HCT116 (cell line): ENCODE measurements at regions not wholly inside any gene's neighbourhood (a gene's known extent, or its start where the extent isn't known, plus 50 kb on each side); places are given as distances from the start of the nearest gene placed in this dataset.

Experiments used
- ATAC-seq: fragments of 200-7000 bp; cut with Tn5 transposase; 2 replicates; pipeline ENCODE4 v1.9.1; 2020; ENCODE audit warnings: mild to moderate bottlenecking, moderate library complexity
- BruUV-seq: library from RNA; stranded (reverse); fragments of 400-500 nt; replicated peaks from 2 replicates; lab custom pipeline; 2021; lab: Mats Ljungman, UMichigan
- CTCF ChIA-PET: fragments of 300-600 bp; sonication (Branson Sonifier 250); formaldehyde crosslinking; loops from one replicate; lab custom pipeline; 2021; ENCODE audit warnings: antibody characterized with exemption; lab: Charles Lee
- POLR2A ChIA-PET: fragments of 300-600, 350-600 bp; sonication (Branson Sonifier 250); formaldehyde crosslinking; loops from one replicate; lab custom pipeline; 2021; ENCODE audit warnings: antibody characterized with exemption; lab: Charles Lee
- RAD21 ChIA-PET, 2 experiments: fragments of 300-600 bp; sonication (Branson Sonifier 250); formaldehyde crosslinking; loops; one replicate each; lab custom pipeline; 2023; ENCODE audit warnings: low total read pairs in 2 of 2; ENCODE audit not compliant: uncharacterized antibody in 2 of 2, unreplicated experiment in 2 of 2, low non-redundant PET in 1 of 2; lab: Charles Lee
- DNase-seq: peaks from one replicate; pipeline ENCODE4 v3.0.0-alpha.2; 2010; ENCODE audit warnings: low read depth, low spot score
- H2AFZ ChIP-seq: fragments of 200-600 bp; shearing (Covaris generic), sonication (generic); 2 replicates; pipeline ENCODE4 v1.6.1; 2017; ENCODE audit warnings: low read depth, mixed run types, mixed read lengths, antibody characterized with exemption, low read length; ENCODE audit not compliant: poor library complexity, severe bottlenecking
- H3K27ac ChIP-seq: 2 replicates; pipeline ENCODE4 v1.5.1; 2012; ENCODE audit warnings: low read depth, low read length
- H3K27me3 ChIP-seq: fragments of 200-600 bp; sonication (generic); 2 replicates; pipeline ENCODE4 v1.6.1; 2016; ENCODE audit warnings: mixed run types, low read length, mixed read lengths; ENCODE audit not compliant: insufficient read depth
- H3K36me3 ChIP-seq, 2 experiments: fragments of 200-500 bp in 1 of 2; fragments of 200-600 bp in 1 of 2; sonication (Bioruptor generic) in 1 of 2; sonication (generic) in 1 of 2; 2 replicates each; pipeline versions ENCODE4 v1.5.1 to v1.6.1; 2014 to 2016; ENCODE audit warnings: low read length in 2 of 2, inconsistent platforms in 1 of 2, mixed read lengths in 1 of 2, mixed run types in 1 of 2; ENCODE audit not compliant: insufficient read depth in 2 of 2, control insufficient read depth in 1 of 2
- H3K4me1 ChIP-seq, 2 experiments: fragments of 200-600 bp in 1 of 2; sonication (generic) in 1 of 2; 2 replicates each; pipeline versions ENCODE4 v1.5.1 to v1.6.1; 2012 to 2017; ENCODE audit warnings: low read length in 2 of 2, inconsistent platforms in 1 of 2, mild to moderate bottlenecking in 1 of 2, mixed read lengths in 1 of 2, mixed run types in 1 of 2, moderate library complexity in 1 of 2; ENCODE audit not compliant: insufficient read depth in 2 of 2, control insufficient read depth in 1 of 2
- H3K4me2 ChIP-seq: fragments of 200-600 bp; sonication (generic); 2 replicates; pipeline ENCODE4 v1.6.1; 2017; ENCODE audit warnings: mixed run types, low read length, mixed read lengths
- H3K4me3 ChIP-seq, 2 experiments: fragments of 200-600 bp in 1 of 2; sonication (generic) in 1 of 2; replicated peaks in 1 of 2; 2 replicates each; pipeline ENCODE4 v1.5.1; 2011 to 2016; ENCODE audit warnings: low read length in 2 of 2, control low read depth in 1 of 2, low read depth in 1 of 2, mild to moderate bottlenecking in 1 of 2, mixed read lengths in 1 of 2, mixed run types in 1 of 2
- H3K79me2 ChIP-seq: fragments of 200-600 bp; sonication (generic); 2 replicates; pipeline ENCODE4 v1.6.1; 2017; ENCODE audit warnings: mild to moderate bottlenecking, mixed run types, low read length, moderate library complexity, mixed read lengths; ENCODE audit not compliant: insufficient read depth
- H3K9ac ChIP-seq: fragments of 200-600 bp; sonication (generic); 2 replicates; pipeline ENCODE4 v1.6.1; 2016; ENCODE audit warnings: low read length, mixed read lengths
- H3K9me2 ChIP-seq: fragments of 200-600 bp; sonication (generic), shearing (Covaris generic); 2 replicates; pipeline ENCODE4 v1.6.1; 2017; ENCODE audit warnings: mixed run types, mild to moderate bottlenecking, moderate library complexity; ENCODE audit not compliant: insufficient read depth
- H3K9me3 ChIP-seq, 2 experiments: fragments of 200-500 bp in 1 of 2; fragments of 200-600 bp in 1 of 2; sonication (Bioruptor generic) in 1 of 2; sonication (generic) in 1 of 2; 2 replicates each; pipeline ENCODE4 v1.6.1; 2014 to 2017; ENCODE audit warnings: low read length in 2 of 2, mixed read lengths in 2 of 2, inconsistent platforms in 1 of 2, low read depth in 1 of 2, mild to moderate bottlenecking in 1 of 2, mixed run types in 1 of 2, moderate library complexity in 1 of 2; ENCODE audit not compliant: control insufficient read depth in 1 of 2, insufficient read depth in 1 of 2
- H4K20me1 ChIP-seq: fragments of 200-600 bp; sonication (generic), shearing (Covaris generic); 2 replicates; pipeline ENCODE4 v1.6.1; 2017; ENCODE audit warnings: mixed run types, mild to moderate bottlenecking, moderate library complexity; ENCODE audit not compliant: insufficient read depth
- CEBPB ChIP-seq: IDR thresholded peaks from 2 replicates; pipeline ENCODE4 v1.6.1; 2012; ENCODE audit warnings: low read depth
- CTCF ChIP-seq, 3 experiments: fragments of 200-600 bp in 1 of 3; sonication (generic) in 1 of 3; IDR thresholded peaks in 2 of 3; conservative IDR thresholded peaks in 1 of 3; 2 replicates each; pipeline ENCODE4 v1.5.1; 2012 to 2017; ENCODE audit warnings: low read depth in 2 of 3, low read length in 2 of 3, antibody characterized with exemption in 1 of 3, borderline replicate concordance in 1 of 3, control low read depth in 1 of 3, mild to moderate bottlenecking in 1 of 3, mixed read lengths in 1 of 3, mixed run types in 1 of 3, moderate library complexity in 1 of 3; ENCODE audit not compliant: insufficient read depth in 1 of 3
- EGR1 ChIP-seq: IDR thresholded peaks from 2 replicates; pipeline ENCODE4 v1.6.1; 2012; ENCODE audit warnings: low read depth
- ELF1 ChIP-seq: IDR thresholded peaks from 2 replicates; pipeline ENCODE4 v1.6.1; 2012; ENCODE audit warnings: low read depth, borderline replicate concordance
- EZH2 ChIP-seq: fragments of 200-600 bp; sonication (generic); IDR thresholded peaks from 2 replicates; pipeline ENCODE4 v1.6.1; 2017; ENCODE audit warnings: antibody characterized with exemption, mixed run types
- EZH2phosphoT487 ChIP-seq: fragments of 200-600 bp; IDR thresholded peaks from 2 replicates; pipeline ENCODE4 v1.6.1; 2018; ENCODE audit warnings: antibody characterized with exemption, borderline replicate concordance
- FOSL1 ChIP-seq: IDR thresholded peaks from 2 replicates; pipeline ENCODE4 v1.6.1; 2012; ENCODE audit warnings: low read depth
- JUND ChIP-seq: IDR thresholded peaks from 2 replicates; pipeline ENCODE4 v1.6.1; 2012
- POLR2A ChIP-seq: IDR thresholded peaks from 2 replicates; pipeline ENCODE4 v1.7.0; 2011; ENCODE audit warnings: borderline replicate concordance; ENCODE audit not compliant: insufficient read depth, insufficient read length; ENCODE audit errors: extremely low read depth
- POLR2AphosphoS5 ChIP-seq: IDR thresholded peaks from 2 replicates; pipeline ENCODE4 v1.6.1; 2011; ENCODE audit warnings: mild to moderate bottlenecking, low read depth, low read length, moderate library complexity
- RAD21 ChIP-seq: IDR thresholded peaks from 2 replicates; pipeline ENCODE4 v1.6.1; 2012; ENCODE audit warnings: low read depth, mild to moderate bottlenecking
- SIN3A ChIP-seq: IDR thresholded peaks from 2 replicates; pipeline ENCODE4 v1.6.1; 2012; ENCODE audit warnings: low read depth
- SP1 ChIP-seq: IDR thresholded peaks from 2 replicates; pipeline ENCODE4 v1.6.1; 2012; ENCODE audit warnings: low read depth
- SRF ChIP-seq: IDR thresholded peaks from 2 replicates; pipeline ENCODE4 v1.6.1; 2012; ENCODE audit warnings: low read depth
- TCF7L2 ChIP-seq: IDR thresholded peaks from 2 replicates; pipeline ENCODE4 v1.7.0; 2011; ENCODE audit warnings: borderline replicate concordance, inconsistent platforms; ENCODE audit not compliant: insufficient read depth, insufficient read length; ENCODE audit errors: extremely low read depth
- YY1 ChIP-seq: IDR thresholded peaks from 2 replicates; pipeline ENCODE4 v1.6.1; 2011; ENCODE audit warnings: low read length, low read depth, moderate library complexity, mild to moderate bottlenecking; ENCODE audit not compliant: insufficient replicate concordance; ENCODE audit errors: extremely low read depth
- ZFX ChIP-seq: fragments of 450-650 bp; IDR thresholded peaks from 2 replicates; pipeline ENCODE4 v1.6.1; 2017
- ZNF274 ChIP-seq: fragments of 200-500 bp; sonication (Bioruptor generic); IDR thresholded peaks from 2 replicates; pipeline ENCODE4 v1.6.1; 2014; ENCODE audit warnings: mild to moderate bottlenecking, low read depth, low read length, inconsistent platforms
- intact Hi-C: fragments of 100-400 bp; cut with micrococcal nuclease; formaldehyde crosslinking; loops from 2 replicates; pipeline ENCODE4 v1.10.0; 2022
- TF ChIP-seq, protein P1 (sequence below): IDR thresholded peaks from 2 replicates; pipeline ENCODE4 v1.6.1; 2012
- TF ChIP-seq, protein P2 (sequence below): IDR thresholded peaks from 2 replicates; pipeline ENCODE4 v1.6.1; 2012

DNA sequence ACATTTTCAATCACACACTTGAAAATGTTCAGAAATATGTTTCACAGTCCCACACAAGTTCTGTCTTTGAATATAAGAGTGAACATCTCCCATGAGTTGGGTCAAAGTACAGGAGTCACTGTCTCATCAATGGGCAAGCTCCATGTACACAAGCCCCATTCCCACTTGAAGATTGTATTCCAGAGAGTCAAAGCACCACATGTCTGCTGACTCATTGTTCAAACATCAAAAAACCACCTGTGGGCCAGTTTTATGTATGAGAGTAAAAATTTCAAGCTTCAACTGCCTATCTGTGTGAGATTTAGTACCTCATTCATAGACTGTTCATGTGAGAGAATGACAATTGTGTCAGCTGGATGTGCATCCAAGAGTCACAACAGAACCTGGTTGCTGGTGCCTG, 1174.4 kb upstream of the AMELY start:
- CTCF ChIA-PET = no interaction called here
- BruUV-seq = no TSS peak
- no peak overlapping the region for H2AFZ ChIP-seq
- no peak overlapping the region for H3K4me3 ChIP-seq
- RAD21 ChIA-PET = no interaction called here
- no peaks in the 10 kb centered on the region; a peak in 1 of 4 replicates for H3K4me1 ChIP-seq
- H3K9me3 ChIP-seq = no peaks in the 10 kb centered on the region
- no peaks in the 10 kb centered on the region for H4K20me1 ChIP-seq
- no peak overlapping the region for H3K9ac ChIP-seq
- ATAC-seq = no peak
- H3K79me2 ChIP-seq = no peaks in the 10 kb centered on the region
- DNase-seq = no peak
- TF ChIP-seq JUND (no peak), SP1 (no peak), POLR2A (no peak), ELF1 (no peak), EZH2 (no peak), SRF (no peak), POLR2AphosphoS5 (no peak)
- TF ChIP-seq, protein P1, sequence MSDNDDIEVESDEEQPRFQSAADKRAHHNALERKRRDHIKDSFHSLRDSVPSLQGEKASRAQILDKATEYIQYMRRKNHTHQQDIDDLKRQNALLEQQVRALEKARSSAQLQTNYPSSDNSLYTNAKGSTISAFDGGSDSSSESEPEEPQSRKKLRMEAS = no peak
- TF ChIP-seq, protein P2, sequence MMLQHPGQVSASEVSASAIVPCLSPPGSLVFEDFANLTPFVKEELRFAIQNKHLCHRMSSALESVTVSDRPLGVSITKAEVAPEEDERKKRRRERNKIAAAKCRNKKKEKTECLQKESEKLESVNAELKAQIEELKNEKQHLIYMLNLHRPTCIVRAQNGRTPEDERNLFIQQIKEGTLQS = no peak
- TF ChIP-seq, all 23 proteins: peak for 0
- Histone ChIP-seq H3K27me3 (no peaks in the 10 kb centered on the region), H3K27ac (no peak overlapping the region), H3K36me3 (no peaks in the 10 kb centered on the region), H3K9me2 (no peaks in the 10 kb centered on the region), H3K4me2 (no peak overlapping the region)
- POLR2A ChIA-PET = no interaction called here
- intact Hi-C loops = no loop called here

DNA sequence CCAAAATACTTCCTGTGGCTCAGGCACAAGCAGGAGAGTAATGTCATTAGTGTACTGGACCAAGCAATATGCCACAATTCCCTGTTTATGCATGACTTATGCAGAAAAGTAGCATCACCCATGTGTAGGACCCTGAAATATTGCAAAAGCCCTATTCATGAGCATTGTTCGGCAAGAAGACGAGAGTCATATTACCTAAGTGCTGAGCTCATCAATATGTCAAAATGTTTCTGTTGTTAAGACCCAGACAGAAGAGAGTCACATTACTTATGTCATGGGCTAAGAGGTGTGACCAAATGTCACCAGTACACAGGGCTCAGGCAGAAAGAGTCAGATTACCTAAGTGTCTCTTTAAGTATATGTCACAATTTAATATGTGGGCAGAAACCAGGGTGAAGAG, 1172.6 kb upstream of the AMELY start:
- Histone ChIP-seq H3K4me2 (no peak overlapping the region), H2AFZ (no peak overlapping the region), H3K9ac (no peak overlapping the region), H3K9me3 (no peaks in the 10 kb centered on the region), H3K9me2 (no peaks in the 10 kb centered on the region), H3K27ac (no peak overlapping the region), H4K20me1 (no peaks in the 10 kb centered on the region), H3K79me2 (no peaks in the 10 kb centered on the region), H3K36me3 (no peaks in the 10 kb centered on the region), H3K4me1 (no peaks in the 10 kb centered on the region; a peak in 1 of 4 replicates), H3K27me3 (no peaks in the 10 kb centered on the region), H3K4me3 (no peak overlapping the region)
- DNase-seq = no peak
- intact Hi-C loops = no loop called here
- ChIA-PET POLR2A (no interaction called here), RAD21 (no interaction called here), CTCF (no interaction called here)
- no TSS peak for BruUV-seq
- no peak for ATAC-seq
- TF ChIP-seq SIN3A (no peak), SP1 (no peak), POLR2A (no peak), FOSL1 (no peak), EGR1 (no peak), ZNF274 (no peak), ZFX (no peak), POLR2AphosphoS5 (no peak), CTCF (IDR thresholded peaks at IDR 0.05 in 2 of 3, conservative IDR thresholded peaks at IDR 0.05 in 1 of 3; ENCODE audit: borderline replicate concordance in 1 of 3, insufficient read depth in 1 of 3, low read depth in 2 of 3, low read length in 2 of 3) (no peak), ELF1 (no peak), RAD21 (no peak), EZH2 (no peak), CEBPB (no peak), TCF7L2 (no peak), EZH2phosphoT487 (no peak), YY1 (no peak)
- TF ChIP-seq, protein P1 = no peak
- TF ChIP-seq, protein P2 = no peak
